Skeletal muscle tissue (tissue), 3 donors: ENCODE measurements at regions not wholly inside any gene's neighbourhood (a gene's known extent, or its start where the extent isn't known, plus 50 kb on each side); places are given as distances from the start of the nearest gene placed in this dataset.

ENCODE experiments used
- H3K27ac ChIP-seq: one replicate; pipeline ENCODE4 v1.7.0; 2013; ENCODE audit warnings: mild to moderate bottlenecking, low read depth, low read length, inconsistent platforms
- H3K27me3 ChIP-seq, 3 donors: one replicate each; pipeline ENCODE4 v1.7.0; 2013; ENCODE audit warnings: low read length in 3 of 3; ENCODE audit not compliant: control insufficient read depth in 3 of 3, insufficient read depth in 3 of 3
- H3K36me3 ChIP-seq, 3 donors: one replicate each; pipeline ENCODE4 v1.7.0; 2013; ENCODE audit warnings: low read length in 3 of 3; ENCODE audit not compliant: control insufficient read depth in 3 of 3, insufficient read depth in 3 of 3
- H3K4me1 ChIP-seq, 3 donors: one replicate each; pipeline ENCODE4 v1.7.0; 2013; ENCODE audit warnings: low read length in 3 of 3, mild to moderate bottlenecking in 3 of 3; ENCODE audit not compliant: control insufficient read depth in 3 of 3, insufficient read depth in 3 of 3
- H3K4me3 ChIP-seq, 3 donors: one replicate each; pipeline ENCODE4 v1.7.0; 2013; ENCODE audit warnings: low read length in 3 of 3
- H3K9ac ChIP-seq, 3 donors: one replicate each; pipeline ENCODE4 v1.7.0; 2013; ENCODE audit warnings: low read length in 3 of 3, mild to moderate bottlenecking in 3 of 3, moderate library complexity in 2 of 3, low read depth in 1 of 3
- H3K9me3 ChIP-seq, 3 donors: one replicate each; pipeline ENCODE4 v1.7.0; 2013; ENCODE audit warnings: low read length in 3 of 3; ENCODE audit not compliant: control insufficient read depth in 3 of 3
- donor health status: Osteomylitis.

DNA sequence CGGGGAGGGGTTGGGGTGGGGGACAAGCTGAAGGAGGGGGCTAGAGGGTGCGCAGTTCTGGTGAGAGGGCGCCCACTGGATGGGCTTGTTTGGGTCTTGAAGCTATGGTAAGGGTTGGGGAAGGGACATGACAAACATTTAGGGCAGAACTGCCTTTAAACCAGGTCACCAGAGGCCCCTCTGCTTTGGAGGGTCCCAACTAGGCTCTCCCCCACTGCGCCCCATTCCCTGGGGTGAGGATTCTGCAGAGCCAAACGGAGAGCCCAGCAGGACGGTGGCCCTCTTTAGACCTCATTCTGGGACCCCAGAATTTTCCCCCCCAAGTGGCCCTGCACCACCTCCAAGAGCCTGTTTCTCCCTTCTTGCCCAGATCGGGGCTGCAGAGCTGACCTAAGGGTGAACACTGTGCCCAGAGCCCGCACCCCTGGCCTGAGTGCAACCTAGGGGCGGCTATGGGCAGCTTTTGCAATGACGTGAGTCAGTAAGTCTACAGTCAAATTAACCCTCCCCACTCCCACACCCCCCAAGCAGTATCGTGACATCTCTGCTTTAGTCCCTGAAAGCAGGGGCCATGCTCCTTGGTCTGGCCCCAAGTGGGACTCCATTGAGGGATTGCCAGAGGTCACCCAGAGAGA, 593.8 kb downstream of the MATN1 start:
- no peaks in the 10 kb centered on the region for H3K36me3 ChIP-seq
- no peak overlapping the region for H3K4me3 ChIP-seq
- no peaks in the 10 kb centered on the region for H3K9me3 ChIP-seq
- H3K9ac ChIP-seq: no peak overlapping the region
- no peaks in the 10 kb centered on the region for H3K4me1 ChIP-seq
- H3K27me3 ChIP-seq: peaks cover 0 to 20% (median 18%) of the 10 kb centered on the region in 3 donors
- H3K27ac ChIP-seq: no peak overlapping the region

- Histone ChIP-seq H3K4me3 (no peak overlapping the region), H3K9ac (no peak overlapping the region), H3K4me1 (no peaks in the 10 kb centered on the region), H3K36me3 (no peaks in the 10 kb centered on the region), H3K27ac (no peak overlapping the region), H3K27me3 (peaks cover 0 to 20% (median 15%) of the 10 kb centered on the region in 3 donors), H3K9me3 (no peaks in the 10 kb centered on the region)
Measured at GRCh38 chr1:30129001-30129408, 594.4 kb downstream of the MATN1 start.

DNA sequence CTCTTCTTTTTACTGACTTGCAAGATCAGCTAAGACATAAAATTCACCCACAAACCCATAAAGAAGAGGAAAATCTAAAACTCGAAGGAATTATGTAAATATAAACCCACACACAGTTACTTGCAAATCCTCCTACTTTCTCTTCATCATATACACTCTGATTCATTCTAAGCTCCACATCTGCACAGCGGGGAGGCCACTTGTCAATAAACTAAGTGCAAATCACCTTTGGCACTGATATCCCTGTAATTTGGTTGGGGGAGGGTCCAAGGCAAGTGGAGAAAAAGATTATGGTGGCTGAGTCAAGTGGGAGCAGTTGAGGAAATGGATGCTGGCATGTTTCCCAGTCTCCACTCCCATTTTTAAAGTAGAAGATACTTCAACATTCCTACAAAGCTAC, 596.5 kb downstream of the MATN1 start:
- no peak overlapping the region for H3K4me3 ChIP-seq
- H3K36me3 ChIP-seq: no peaks in the 10 kb centered on the region
- peaks cover 0 to 15% (median 13%) of the 10 kb centered on the region in 3 donors for H3K27me3 ChIP-seq
- no peaks in the 10 kb centered on the region for H3K9me3 ChIP-seq
- H3K27ac ChIP-seq: no peak overlapping the region
- no peaks in the 10 kb centered on the region for H3K4me1 ChIP-seq
- no peak overlapping the region for H3K9ac ChIP-seq

DNA sequence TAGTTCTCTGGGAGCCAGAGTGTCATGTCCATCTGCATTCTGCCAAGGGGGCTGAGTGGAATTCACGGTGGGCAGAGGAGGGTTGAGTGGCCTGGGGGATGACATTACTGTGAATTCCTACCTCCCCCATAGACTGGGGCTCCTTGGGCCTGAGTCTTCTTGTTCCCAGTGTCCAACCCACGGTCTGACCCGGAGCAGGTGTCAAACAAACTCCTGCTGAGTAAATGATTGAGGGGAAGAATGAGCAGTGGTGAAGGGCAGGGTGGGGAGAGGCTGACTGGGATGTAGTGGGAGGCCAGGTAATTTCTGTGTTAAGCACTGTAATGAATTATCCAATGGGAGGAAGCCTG, 597.6 kb downstream of the MATN1 start:
- H3K4me1 ChIP-seq: no peaks in the 10 kb centered on the region
- no peak overlapping the region for H3K9ac ChIP-seq
- H3K27me3 ChIP-seq: peaks cover 3 to 6% (median 6%) of the 10 kb centered on the region in 3 donors
- no peaks in the 10 kb centered on the region for H3K9me3 ChIP-seq
- no peak overlapping the region for H3K27ac ChIP-seq
- H3K4me3 ChIP-seq: no peak overlapping the region
- no peaks in the 10 kb centered on the region for H3K36me3 ChIP-seq

GRCh38 chr1:30125021-30125820, 598.2 kb downstream of the MATN1 start:
- Histone ChIP-seq H3K27me3 (peaks cover 3 to 6% (median 6%) of the 10 kb centered on the region in 3 donors), H3K4me1 (no peaks in the 10 kb centered on the region), H3K4me3 (no peak overlapping the region), H3K36me3 (no peaks in the 10 kb centered on the region), H3K9ac (no peak overlapping the region), H3K27ac (no peak overlapping the region), H3K9me3 (no peaks in the 10 kb centered on the region)

GRCh38 chr1:30123896-30124295, 599.5 kb downstream of the MATN1 start:
- Histone ChIP-seq H3K27ac (no peak overlapping the region), H3K36me3 (no peaks in the 10 kb centered on the region), H3K4me3 (no peak overlapping the region), H3K9ac (no peak overlapping the region), H3K9me3 (no peaks in the 10 kb centered on the region), H3K4me1 (no peaks in the 10 kb centered on the region), H3K27me3 (peaks cover 3 to 9% (median 6%) of the 10 kb centered on the region in 3 donors)

DNA sequence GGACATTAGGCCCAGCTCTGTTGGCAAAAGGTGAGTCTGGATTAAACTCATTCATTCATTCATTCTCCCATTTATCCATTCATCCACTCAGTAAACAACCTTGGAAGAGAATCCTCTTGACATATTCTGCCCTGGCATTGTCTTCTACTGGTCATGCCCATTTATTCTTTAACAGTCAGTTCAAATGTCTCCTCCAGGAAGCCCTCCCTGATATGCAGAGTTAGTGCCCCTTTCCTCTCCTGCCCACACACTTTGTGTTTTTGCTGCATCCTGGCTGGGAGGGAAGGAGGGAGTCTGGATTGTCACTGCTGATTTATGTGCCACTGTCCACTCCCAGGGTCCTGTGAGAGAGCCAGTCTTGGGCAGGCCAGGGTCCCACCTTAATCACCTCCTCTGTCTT, 600.3 kb downstream of the MATN1 start:
- Histone ChIP-seq H3K27me3 (peaks cover 3 to 9% (median 6%) of the 10 kb centered on the region in 3 donors), H3K36me3 (no peaks in the 10 kb centered on the region), H3K27ac (no peak overlapping the region), H3K9ac (no peak overlapping the region), H3K4me1 (no peaks in the 10 kb centered on the region), H3K4me3 (no peak overlapping the region), H3K9me3 (no peaks in the 10 kb centered on the region)

DNA sequence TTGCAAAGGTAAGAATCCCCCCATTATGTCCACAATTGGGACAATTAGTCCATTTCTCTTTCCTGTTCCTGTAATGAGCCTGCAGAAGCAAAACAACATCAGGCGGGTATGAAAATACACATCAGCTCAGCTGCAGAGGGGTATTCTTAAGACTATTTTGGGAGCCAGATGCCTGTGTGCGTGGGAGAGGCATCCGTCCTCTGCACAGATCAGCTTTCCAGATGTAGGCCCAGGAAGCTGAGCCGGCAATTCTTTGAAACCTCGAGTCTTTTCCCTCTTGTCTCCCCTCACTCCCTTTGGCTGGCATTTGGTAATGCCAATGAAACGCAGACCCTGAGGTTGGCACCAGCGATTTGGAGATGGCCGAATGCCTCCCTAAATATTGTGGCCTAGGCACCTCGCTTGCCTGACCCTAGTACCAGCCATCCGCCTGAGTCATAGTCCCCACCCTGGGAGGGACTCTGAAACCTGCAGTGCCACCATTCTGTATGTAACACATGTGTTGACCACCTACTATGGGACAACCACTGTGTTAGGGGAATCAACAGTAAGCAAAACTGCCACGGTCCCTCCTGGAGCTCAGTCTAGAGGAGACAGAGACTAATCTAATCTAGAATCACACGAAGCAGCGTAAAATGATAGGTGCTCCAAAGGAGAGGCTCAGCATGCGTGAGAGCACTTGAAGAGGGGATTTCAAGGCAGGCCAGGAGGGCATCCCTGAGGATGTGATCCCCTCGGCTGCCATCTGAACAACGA, 603.0 kb downstream of the MATN1 start:
- Histone ChIP-seq H3K36me3 (no peaks in the 10 kb centered on the region), H3K9ac (no peak overlapping the region)

DNA sequence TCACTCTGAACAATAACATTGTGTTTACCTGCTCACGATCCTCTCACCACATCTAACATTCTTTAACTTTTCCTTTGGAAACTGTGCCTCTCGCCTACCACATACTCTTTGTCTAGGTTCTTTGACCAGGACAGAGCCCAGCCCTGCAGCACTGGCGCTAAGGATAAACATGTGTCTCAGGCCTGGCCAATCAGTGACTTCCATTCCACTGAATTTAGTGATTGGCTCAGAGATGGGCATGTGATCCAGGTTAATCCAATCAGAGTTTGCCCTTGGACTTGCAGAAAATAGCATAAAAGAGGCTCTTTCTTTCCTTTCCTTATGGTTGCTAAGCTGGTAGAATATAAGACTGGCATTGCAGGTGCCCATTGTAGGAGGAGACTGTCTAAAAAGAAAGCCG, 605.7 kb downstream of the MATN1 start:
- Histone ChIP-seq H3K4me3 (no peak overlapping the region), H3K36me3 (no peaks in the 10 kb centered on the region), H3K27me3 (peaks cover 9 to 16% (median 12%) of the 10 kb centered on the region in 3 donors), H3K9me3 (no peaks in the 10 kb centered on the region), H3K9ac (no peak overlapping the region), H3K4me1 (no peaks in the 10 kb centered on the region), H3K27ac (no peak overlapping the region)

More for the DNA sequence above, 603.0 kb downstream of the MATN1 start:
- H3K4me1 ChIP-seq: no peaks in the 10 kb centered on the region
- H3K4me3 ChIP-seq: no peak overlapping the region
- no peaks in the 10 kb centered on the region for H3K9me3 ChIP-seq
- H3K27ac ChIP-seq: no peak overlapping the region
- peaks cover 0 to 11% (median 3%) of the 10 kb centered on the region in 3 donors for H3K27me3 ChIP-seq

GRCh38 chr1:30111431-30111830, 612.0 kb downstream of the MATN1 start:
- Histone ChIP-seq H3K9ac (no peak overlapping the region), H3K27ac (no peak overlapping the region), H3K4me3 (no peak overlapping the region), H3K4me1 (peaks cover 0 to 3% (median 0%) of the 10 kb centered on the region in 3 donors), H3K27me3 (peaks cover 35 to 62% (median 62%) of the 10 kb centered on the region in 3 donors), H3K36me3 (no peaks in the 10 kb centered on the region), H3K9me3 (no peaks in the 10 kb centered on the region)
